ENCODE measurements at regions not wholly inside any gene's neighbourhood (a gene's known extent, or its start where the extent isn't known, plus 50 kb on each side); places are given as distances from the start of the nearest gene placed in this dataset.

DNA sequence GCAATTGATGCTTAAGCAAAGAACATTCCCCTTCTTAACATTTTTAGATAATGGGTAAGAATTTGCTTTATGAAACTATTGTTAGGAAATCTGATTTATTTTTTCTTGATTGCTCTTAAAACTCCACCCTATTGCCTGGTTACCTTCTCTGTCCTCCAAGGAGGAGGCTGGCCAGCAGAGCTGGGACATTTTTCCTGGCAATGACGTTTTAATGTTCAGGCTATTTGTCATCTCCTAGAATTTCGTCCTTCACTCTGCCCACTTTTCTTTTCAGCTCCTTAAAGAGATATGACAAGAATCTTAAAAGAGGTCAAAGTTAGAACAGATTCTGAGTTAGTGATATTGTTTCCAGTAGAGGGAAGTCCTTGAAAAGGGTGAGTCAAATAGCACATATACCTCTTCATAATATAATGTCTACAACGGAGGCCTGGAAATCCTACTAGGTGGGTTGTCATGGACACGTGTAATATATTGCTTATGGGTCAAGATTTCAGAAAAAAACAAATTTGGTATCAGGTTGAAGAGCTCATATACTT lies 141.0 kb downstream of the CMPK2 start:
- Mint-ChIP-seq H3K27me3 (ENCODE audit: low read depth) (no peaks in the 10 kb centered on the region), H3K4me3 (ENCODE audit: low read depth) (no peak overlapping the region), H3K9me3 (no peaks in the 10 kb centered on the region), H3K27ac (no peak overlapping the region), H3K4me1 (ENCODE audit: low read depth) (no peaks in the 10 kb centered on the region), H3K36me3 (ENCODE audit: low read depth) (no peaks in the 10 kb centered on the region)
- no peak for DNase-seq (ENCODE audit: low spot score)
- intact Hi-C loops (cut with micrococcal nuclease) = no loop called here

DNA sequence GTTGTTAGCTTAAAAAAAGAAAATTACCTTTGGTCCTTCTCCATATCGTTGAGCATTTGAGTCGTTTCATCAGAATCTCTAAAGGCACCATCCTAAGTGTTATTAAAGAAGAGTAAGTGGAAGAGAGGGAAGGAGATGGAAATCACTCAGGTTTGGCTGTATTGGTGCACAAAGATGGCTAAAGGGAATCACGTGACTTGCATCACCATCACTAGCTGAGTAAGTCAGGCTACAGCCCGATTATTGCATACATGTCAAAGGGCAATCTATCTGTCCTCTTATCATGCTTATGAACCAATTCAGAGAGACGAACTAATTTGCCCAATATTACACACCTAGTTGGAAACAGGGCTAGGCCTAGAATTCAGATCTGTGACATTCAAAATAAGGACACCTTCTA lies 137.6 kb downstream of the CMPK2 start:
- intact Hi-C loops (cut with micrococcal nuclease) = no loop called here

DNA sequence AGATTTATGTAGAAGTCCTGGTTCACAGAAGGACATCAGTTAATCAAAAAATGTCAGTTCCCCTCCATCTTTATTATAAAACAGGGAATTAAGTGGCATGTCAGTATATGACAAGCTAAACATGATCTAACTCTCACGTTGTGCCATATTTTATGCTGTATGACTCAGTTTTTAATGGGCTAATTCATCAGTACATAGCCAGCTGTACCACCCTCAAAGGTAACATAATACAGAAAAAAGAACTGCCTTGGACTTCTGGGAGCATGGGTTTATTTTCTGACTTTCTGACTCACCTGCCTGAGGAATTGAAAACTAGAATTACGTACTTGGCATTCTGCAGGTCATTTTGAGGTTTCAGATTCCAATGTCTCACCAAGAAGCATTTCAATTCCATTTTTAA lies 135.7 kb downstream of the CMPK2 start:
- Mint-ChIP-seq H3K4me3 (ENCODE audit: low read depth) (no peak overlapping the region), H3K9me3 (no peaks in the 10 kb centered on the region)

More for the DNA sequence above, 137.6 kb downstream of the CMPK2 start:
- no peak for DNase-seq (ENCODE audit: low spot score)
- no peak overlapping the region for H3K27ac Mint-ChIP-seq
- H3K36me3 Mint-ChIP-seq (ENCODE audit: low read depth) = no peaks in the 10 kb centered on the region
- no peak overlapping the region for H3K4me3 Mint-ChIP-seq (ENCODE audit: low read depth)
- H3K9me3 Mint-ChIP-seq = no peaks in the 10 kb centered on the region
- no peaks in the 10 kb centered on the region for H3K4me1 Mint-ChIP-seq (ENCODE audit: low read depth)
- H3K27me3 Mint-ChIP-seq (ENCODE audit: low read depth) = peaks cover 4% of the 10 kb centered on the region

DNA sequence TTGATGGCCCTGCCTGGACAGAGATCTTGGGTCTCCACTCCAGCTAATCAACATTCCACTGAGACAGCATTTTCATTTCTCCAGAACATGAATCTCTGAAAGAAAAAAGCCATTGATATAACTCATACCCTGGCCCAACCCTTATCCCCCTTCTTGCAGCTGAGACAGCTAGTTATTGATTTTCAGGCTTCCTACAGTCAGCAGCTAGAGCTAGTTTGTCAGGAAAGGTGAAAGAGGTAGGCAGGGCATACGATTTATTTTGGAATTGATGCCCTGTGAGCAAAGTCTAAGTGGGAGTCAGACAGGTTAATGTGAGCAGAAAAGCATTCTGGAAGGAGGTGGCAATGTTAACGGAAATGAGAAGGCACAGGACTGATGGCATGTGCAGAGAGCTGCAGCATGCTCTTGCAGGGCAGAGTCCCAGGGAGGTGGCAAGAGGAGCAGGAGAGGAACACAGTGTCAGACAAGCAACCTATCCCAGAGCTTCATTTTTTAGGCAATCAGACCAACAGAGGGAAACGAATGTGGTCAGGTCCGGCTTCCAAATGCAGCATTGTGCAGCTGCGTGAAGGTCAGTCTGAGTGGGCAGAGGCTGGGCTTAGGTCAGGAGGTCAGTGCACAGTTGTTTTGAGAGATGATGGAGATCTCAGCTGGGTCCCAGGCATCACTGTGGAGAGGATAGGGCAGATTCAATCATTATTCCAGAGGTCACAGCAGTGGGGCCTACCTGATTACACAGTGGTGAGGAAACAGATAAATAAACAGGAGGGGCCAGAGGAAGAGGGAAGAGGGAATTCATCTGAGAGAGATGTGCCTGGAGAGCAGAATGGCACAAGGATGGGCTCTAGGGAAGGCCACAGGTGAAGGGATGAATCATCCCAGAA lies 134.8 kb downstream of the CMPK2 start:
- H3K27ac Mint-ChIP-seq = no peak overlapping the region
- peaks cover 4% of the 10 kb centered on the region for H3K27me3 Mint-ChIP-seq (ENCODE audit: low read depth)
- DNase-seq (ENCODE audit: low spot score) = no peak
- intact Hi-C loops (cut with micrococcal nuclease) = no loop called here
- no peaks in the 10 kb centered on the region for H3K36me3 Mint-ChIP-seq (ENCODE audit: low read depth)
- no peaks in the 10 kb centered on the region for H3K9me3 Mint-ChIP-seq
- H3K4me1 Mint-ChIP-seq (ENCODE audit: low read depth) = no peaks in the 10 kb centered on the region
- no peak overlapping the region for H3K4me3 Mint-ChIP-seq (ENCODE audit: low read depth)

More for the DNA sequence above, 135.7 kb downstream of the CMPK2 start:
- no peak overlapping the region for H3K27ac Mint-ChIP-seq
- H3K27me3 Mint-ChIP-seq (ENCODE audit: low read depth) = peaks cover 4% of the 10 kb centered on the region
- intact Hi-C loops (cut with micrococcal nuclease) = no loop called here
- no peaks in the 10 kb centered on the region for H3K4me1 Mint-ChIP-seq (ENCODE audit: low read depth)
- no peak for DNase-seq (ENCODE audit: low spot score)
- no peaks in the 10 kb centered on the region for H3K36me3 Mint-ChIP-seq (ENCODE audit: low read depth)

GRCh38 chr2:6739547-6739946 lies 126.2 kb downstream of the CMPK2 start:
- Mint-ChIP-seq H3K27me3 (ENCODE audit: low read depth) (peaks cover 2% of the 10 kb centered on the region), H3K4me3 (ENCODE audit: low read depth) (no peak overlapping the region), H3K9me3 (no peaks in the 10 kb centered on the region), H3K36me3 (ENCODE audit: low read depth) (no peaks in the 10 kb centered on the region), H3K4me1 (ENCODE audit: low read depth) (no peaks in the 10 kb centered on the region), H3K27ac (no peak overlapping the region)
- no peak for DNase-seq (ENCODE audit: low spot score)
- intact Hi-C loops (cut with micrococcal nuclease) = no loop called here

DNA sequence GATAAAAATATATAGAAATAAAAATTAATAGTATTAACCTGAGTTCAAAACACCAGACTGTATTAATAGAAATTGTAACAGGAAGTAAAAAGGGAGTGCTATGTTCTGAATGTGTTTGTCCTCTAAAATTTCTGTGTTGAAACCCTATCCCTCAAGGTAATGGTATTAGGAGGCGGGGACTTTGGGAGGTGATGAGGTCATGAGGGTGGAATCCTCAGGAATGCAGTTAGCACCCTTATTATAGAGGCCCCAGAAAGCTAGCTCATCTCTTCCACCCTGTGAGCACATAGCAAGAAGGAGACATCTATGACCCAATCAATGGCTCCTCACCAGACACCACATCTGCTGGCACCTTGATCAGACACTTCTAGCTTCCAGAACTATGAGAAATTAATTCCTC lies 124.5 kb downstream of the CMPK2 start:
- peaks cover 2% of the 10 kb centered on the region for H3K27me3 Mint-ChIP-seq (ENCODE audit: low read depth)
- H3K9me3 Mint-ChIP-seq = no peaks in the 10 kb centered on the region
- DNase-seq (ENCODE audit: low spot score) = no peak
- no peaks in the 10 kb centered on the region for H3K4me1 Mint-ChIP-seq (ENCODE audit: low read depth)
- H3K36me3 Mint-ChIP-seq (ENCODE audit: low read depth) = no peaks in the 10 kb centered on the region
- H3K4me3 Mint-ChIP-seq (ENCODE audit: low read depth) = no peak overlapping the region
- intact Hi-C loops (cut with micrococcal nuclease) = no loop called here
- no peak overlapping the region for H3K27ac Mint-ChIP-seq

DNA sequence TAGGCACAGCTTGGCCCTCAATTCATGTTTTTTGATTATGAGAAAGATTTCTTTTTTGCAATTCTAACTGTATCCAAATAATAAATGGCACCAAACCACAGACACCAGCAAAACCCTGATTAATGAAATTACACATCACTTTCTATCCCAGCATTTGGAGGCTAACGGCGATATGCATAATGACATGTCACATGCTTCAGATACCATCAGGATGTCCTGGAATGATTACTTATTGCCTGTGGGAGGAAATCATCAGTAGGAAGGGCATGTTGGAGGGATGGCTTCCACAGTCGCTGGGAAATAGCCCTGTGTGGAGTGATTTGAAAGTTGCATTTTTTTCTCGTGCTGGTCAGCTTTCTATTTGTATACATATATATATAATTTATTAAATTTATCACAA lies 121.7 kb downstream of the CMPK2 start:
- no peaks in the 10 kb centered on the region for H3K27me3 Mint-ChIP-seq (ENCODE audit: low read depth)
- DNase-seq (ENCODE audit: low spot score) = no peak
- no peaks in the 10 kb centered on the region for H3K36me3 Mint-ChIP-seq (ENCODE audit: low read depth)
- no peak overlapping the region for H3K27ac Mint-ChIP-seq
- H3K4me3 Mint-ChIP-seq (ENCODE audit: low read depth) = no peak overlapping the region
- H3K9me3 Mint-ChIP-seq = no peaks in the 10 kb centered on the region
- intact Hi-C loops (cut with micrococcal nuclease) = no loop called here
- H3K4me1 Mint-ChIP-seq (ENCODE audit: low read depth) = no peaks in the 10 kb centered on the region

DNA sequence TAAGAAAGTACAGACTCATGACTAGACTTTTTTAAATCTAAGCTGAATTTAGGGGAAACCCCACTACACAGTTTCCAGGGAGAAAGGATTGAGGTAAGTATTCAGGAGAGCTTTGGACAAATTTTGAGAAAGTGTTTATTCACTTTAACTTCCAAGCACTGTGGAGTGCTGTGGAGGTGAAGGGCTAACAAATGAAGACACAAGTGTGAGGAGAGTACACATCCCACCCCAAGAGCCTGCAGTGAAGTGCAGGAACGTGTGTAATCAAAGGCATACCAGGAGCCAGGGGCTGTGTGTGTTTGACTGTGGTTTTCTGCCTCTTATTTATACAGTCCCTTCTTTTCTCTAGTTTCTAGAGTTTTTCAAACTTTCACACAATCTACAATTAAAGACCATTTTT lies 118.3 kb downstream of the CMPK2 start:
- H3K36me3 Mint-ChIP-seq (ENCODE audit: low read depth) = no peaks in the 10 kb centered on the region
- intact Hi-C loops (cut with micrococcal nuclease) = no loop called here
- no peak overlapping the region for H3K27ac Mint-ChIP-seq
- no peak overlapping the region for H3K4me3 Mint-ChIP-seq (ENCODE audit: low read depth)
- no peak for DNase-seq (ENCODE audit: low spot score)
- no peaks in the 10 kb centered on the region for H3K4me1 Mint-ChIP-seq (ENCODE audit: low read depth)
- peaks cover 2% of the 10 kb centered on the region for H3K27me3 Mint-ChIP-seq (ENCODE audit: low read depth)
- no peaks in the 10 kb centered on the region for H3K9me3 Mint-ChIP-seq

GRCh38 chr2:6748406-6749067 lies 117.2 kb downstream of the CMPK2 start:
- Mint-ChIP-seq H3K4me3 (ENCODE audit: low read depth) (no peak overlapping the region), H3K36me3 (ENCODE audit: low read depth) (no peaks in the 10 kb centered on the region), H3K9me3 (no peaks in the 10 kb centered on the region), H3K27me3 (ENCODE audit: low read depth) (peaks cover 4% of the 10 kb centered on the region), H3K4me1 (ENCODE audit: low read depth) (no peaks in the 10 kb centered on the region), H3K27ac (no peak overlapping the region)
- intact Hi-C loops (cut with micrococcal nuclease) = no loop called here
- no peak for DNase-seq (ENCODE audit: low spot score)

DNA sequence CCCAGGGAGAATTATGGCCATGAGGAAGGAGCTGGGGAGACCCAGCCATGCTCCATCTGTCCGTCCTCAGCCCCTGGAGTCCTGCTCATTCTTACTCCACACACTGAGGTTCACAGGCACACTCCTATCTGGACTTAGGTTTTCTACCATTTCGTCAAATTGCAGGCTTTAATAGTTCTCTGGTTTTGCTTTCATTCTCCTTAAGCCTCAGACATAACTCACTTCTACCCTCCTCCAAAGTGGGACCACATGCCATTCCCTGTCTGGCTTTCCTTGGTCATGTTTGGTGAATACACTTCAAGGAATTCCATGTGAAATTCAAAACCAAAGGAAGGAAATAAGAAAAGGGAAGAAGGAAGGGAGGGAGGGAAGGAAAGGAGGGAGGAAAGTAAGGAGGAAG lies 115.7 kb downstream of the CMPK2 start:
- H3K9me3 Mint-ChIP-seq = no peaks in the 10 kb centered on the region
- intact Hi-C loops (cut with micrococcal nuclease) = no loop called here
- H3K27me3 Mint-ChIP-seq (ENCODE audit: low read depth) = peaks cover 6% of the 10 kb centered on the region
- no peaks in the 10 kb centered on the region for H3K4me1 Mint-ChIP-seq (ENCODE audit: low read depth)
- no peak for DNase-seq (ENCODE audit: low spot score)
- no peak overlapping the region for H3K4me3 Mint-ChIP-seq (ENCODE audit: low read depth)
- H3K27ac Mint-ChIP-seq = no peak overlapping the region
- no peaks in the 10 kb centered on the region for H3K36me3 Mint-ChIP-seq (ENCODE audit: low read depth)

DNA sequence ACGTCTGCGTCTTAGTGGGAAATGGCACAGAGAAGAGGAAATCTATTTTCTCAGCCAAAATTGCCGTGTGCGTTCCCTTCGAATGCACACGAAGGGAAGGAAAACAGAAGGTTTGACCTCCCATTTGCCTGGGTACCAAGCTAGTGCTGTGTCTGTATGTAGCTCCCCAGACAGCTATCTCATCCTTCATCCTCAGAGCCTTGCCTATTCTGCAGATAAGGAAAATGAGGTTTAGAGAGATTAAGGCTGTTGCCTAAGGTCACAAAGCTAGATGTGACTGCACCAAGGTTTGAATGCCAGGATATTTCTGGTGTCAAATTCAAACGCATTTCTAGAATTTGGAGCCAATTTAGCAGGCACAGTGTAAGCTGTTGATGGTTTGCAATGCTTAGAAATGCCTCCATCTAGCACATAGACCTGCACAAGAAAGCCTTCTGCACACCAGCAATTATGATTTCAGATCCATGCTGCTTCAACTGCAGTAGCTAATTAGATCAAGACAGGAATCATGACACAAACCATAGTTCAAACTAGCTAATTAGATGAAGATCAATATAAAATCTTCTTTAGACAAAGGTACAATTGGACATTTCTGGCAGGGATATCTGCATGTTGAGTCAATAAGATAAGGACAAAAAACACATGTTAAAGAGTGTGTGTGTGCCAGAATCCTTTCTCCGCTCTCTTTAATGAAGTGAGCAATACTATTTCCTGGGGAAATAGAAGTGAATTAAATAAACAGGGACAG lies 115.1 kb downstream of the CMPK2 start:
- DNase-seq (ENCODE audit: low spot score) = no peak
- Mint-ChIP-seq H3K27me3 (ENCODE audit: low read depth) (peaks cover 6% of the 10 kb centered on the region), H3K27ac (no peak overlapping the region), H3K4me1 (ENCODE audit: low read depth) (no peaks in the 10 kb centered on the region), H3K9me3 (no peaks in the 10 kb centered on the region), H3K36me3 (ENCODE audit: low read depth) (no peaks in the 10 kb centered on the region), H3K4me3 (ENCODE audit: low read depth) (no peak overlapping the region)
- intact Hi-C loops (cut with micrococcal nuclease) = no loop called here

- DNase-seq (ENCODE audit: low spot score) = no peak
- intact Hi-C loops (cut with micrococcal nuclease) = no loop called here
- Mint-ChIP-seq H3K4me3 (ENCODE audit: low read depth) (no peak overlapping the region), H3K36me3 (ENCODE audit: low read depth) (no peaks in the 10 kb centered on the region), H3K27ac (no peak overlapping the region), H3K9me3 (no peaks in the 10 kb centered on the region), H3K4me1 (ENCODE audit: low read depth) (no peaks in the 10 kb centered on the region), H3K27me3 (ENCODE audit: low read depth) (peaks cover 6% of the 10 kb centered on the region)
These were observed 111.3 kb downstream of the CMPK2 start for GRCh38 chr2:6754419-6754818.

DNA sequence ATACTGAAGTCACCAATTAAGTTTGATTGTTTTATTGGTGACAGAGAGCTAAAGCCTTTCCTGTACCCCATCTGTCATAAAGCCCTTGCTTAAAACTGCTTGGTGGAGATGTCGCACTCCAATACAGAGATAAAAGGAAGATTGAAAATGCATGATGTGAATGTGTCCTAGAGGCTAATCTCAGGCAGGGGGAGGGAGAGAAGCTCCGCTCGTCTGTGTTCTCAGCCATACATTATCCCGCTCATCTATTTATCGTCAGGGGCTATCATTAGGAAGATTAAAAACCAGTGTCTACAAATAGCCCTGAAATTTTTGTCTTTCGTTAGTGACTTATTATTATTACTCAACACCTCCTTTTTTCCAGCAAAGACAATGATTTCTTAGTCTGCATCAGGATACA lies 110.3 kb downstream of the CMPK2 start:
- H3K36me3 Mint-ChIP-seq (ENCODE audit: low read depth) = no peaks in the 10 kb centered on the region
- DNase-seq (ENCODE audit: low spot score) = no peak
- intact Hi-C loops (cut with micrococcal nuclease) = no loop called here
- no peak overlapping the region for H3K4me3 Mint-ChIP-seq (ENCODE audit: low read depth)
- peaks cover 4% of the 10 kb centered on the region for H3K27me3 Mint-ChIP-seq (ENCODE audit: low read depth)
- H3K27ac Mint-ChIP-seq = no peak overlapping the region
- H3K4me1 Mint-ChIP-seq (ENCODE audit: low read depth) = no peaks in the 10 kb centered on the region
- H3K9me3 Mint-ChIP-seq = no peaks in the 10 kb centered on the region
